IMR-90 (cell line): ENCODE measurements at regions not wholly inside any gene's neighbourhood (a gene's known extent, or its start where the extent isn't known, plus 50 kb on each side); places are given as distances from the start of the nearest gene placed in this dataset.

Experiments used
- ATAC-seq: fragments of 200-7000 bp; cut with Tn5 transposase; 2 replicates; pipeline ENCODE4 v1.9.1; 2020; ENCODE audit warnings: low read depth, mild to moderate bottlenecking, moderate library complexity
- BruUV-seq: library from RNA; stranded (reverse); fragments of 400-500 nt; replicated peaks from 2 replicates; lab custom pipeline; 2021; lab: Mats Ljungman, UMichigan
- CTCF ChIA-PET: fragments of 300-600 bp; formaldehyde crosslinking; extraction: SDS; loops from one replicate; lab custom pipeline; 2021; ENCODE audit warnings: antibody characterized with exemption; lab: Yijun Ruan, JAX
- POLR2A ChIA-PET: fragments of 300-600 bp; sonication (Branson Sonifier 250); formaldehyde crosslinking; loops from one replicate; lab custom pipeline; 2022; ENCODE audit warnings: antibody characterized with exemption; ENCODE audit not compliant: unreplicated experiment; lab: Charles Lee
- DNase-seq: peaks from one replicate; pipeline ENCODE4 v3.0.0; 2013
- H2AFZ ChIP-seq: replicated peaks from 2 replicates; pipeline ENCODE3; 2013; ENCODE audit warnings: low read length, mild to moderate bottlenecking; ENCODE audit not compliant: poor library complexity
- H2AK5ac ChIP-seq: 2 replicates; pipeline ENCODE4 v1.6.1; 2013; ENCODE audit warnings: low read depth, low read length, inconsistent platforms
- H2AK9ac ChIP-seq: replicated peaks from 2 replicates; pipeline ENCODE3; 2013; ENCODE audit warnings: mild to moderate bottlenecking, low read depth, low read length, moderate library complexity; ENCODE audit not compliant: poor library complexity
- H2BK120ac ChIP-seq: 2 replicates; pipeline ENCODE4 v1.6.1; 2013; ENCODE audit warnings: low read depth, low read length, inconsistent platforms
- H2BK15ac ChIP-seq: 3 replicates; pipeline ENCODE4 v1.6.1; 2013; ENCODE audit warnings: low read depth, low read length, inconsistent platforms
- H2BK20ac ChIP-seq: 2 replicates; pipeline ENCODE4 v1.6.1; 2013; ENCODE audit warnings: low read depth, mild to moderate bottlenecking, inconsistent platforms, low read length, moderate library complexity
- H2BK5ac ChIP-seq: 2 replicates; pipeline ENCODE4 v1.6.1; 2013; ENCODE audit warnings: mild to moderate bottlenecking, low read depth, low read length, inconsistent platforms; ENCODE audit not compliant: poor library complexity, severe bottlenecking
- H3K14ac ChIP-seq: replicated peaks from 2 replicates; pipeline ENCODE4 v1.6.1; 2013; ENCODE audit warnings: low read depth, low read length, inconsistent platforms
- H3K18ac ChIP-seq: 2 replicates; pipeline ENCODE4 v1.6.1; 2013; ENCODE audit warnings: low read depth, low read length, control low read depth
- H3K23ac ChIP-seq: 2 replicates; pipeline ENCODE4 v1.6.1; 2013; ENCODE audit warnings: low read depth, low read length, inconsistent platforms
- H3K27ac ChIP-seq: 2 replicates; pipeline ENCODE4 v1.5.1; 2013; ENCODE audit warnings: mild to moderate bottlenecking, control low read depth, low read length; ENCODE audit not compliant: insufficient read depth
- H3K27me3 ChIP-seq: 2 replicates; pipeline ENCODE4 v1.6.1; 2013; ENCODE audit warnings: low read length; ENCODE audit not compliant: control insufficient read depth, insufficient read depth
- H3K36me3 ChIP-seq: 2 replicates; pipeline ENCODE4 v1.6.1; 2013; ENCODE audit warnings: low read length, mixed read lengths; ENCODE audit not compliant: control insufficient read depth, insufficient read depth
- H3K4ac ChIP-seq: 2 replicates; pipeline ENCODE4 v1.6.1; 2013; ENCODE audit warnings: low read depth, low read length, inconsistent platforms
- H3K4me1 ChIP-seq: 2 replicates; pipeline ENCODE4 v1.6.1; 2013; ENCODE audit warnings: low read length, mixed read lengths; ENCODE audit not compliant: control insufficient read depth, insufficient read depth
- H3K4me2 ChIP-seq: 2 replicates; pipeline ENCODE4 v1.6.1; 2013; ENCODE audit warnings: low read depth, mild to moderate bottlenecking, control low read depth, low read length, moderate library complexity
- H3K4me3 ChIP-seq: 2 replicates; pipeline ENCODE4 v1.5.1; 2013; ENCODE audit warnings: low read depth, mild to moderate bottlenecking, control low read depth, low read length, moderate library complexity; ENCODE audit not compliant: insufficient read depth
- H3K56ac ChIP-seq: 2 replicates; pipeline ENCODE4 v1.6.1; 2013; ENCODE audit warnings: low read length, inconsistent platforms; ENCODE audit not compliant: insufficient read depth; ENCODE audit errors: extremely low read depth
- H3K79me1 ChIP-seq, 2 experiments: 2 replicates each; pipeline ENCODE4 v1.6.1; 2013; ENCODE audit warnings: low read length in 2 of 2, inconsistent platforms in 1 of 2, low read depth in 1 of 2
- H3K9ac ChIP-seq: 2 replicates; pipeline ENCODE4 v1.6.1; 2013; ENCODE audit warnings: low read depth, low read length, control low read depth
- H3K9me1 ChIP-seq: 2 replicates; pipeline ENCODE4 v1.6.1; 2013; ENCODE audit warnings: low read length, inconsistent platforms; ENCODE audit not compliant: insufficient read depth
- H3K9me3 ChIP-seq: 2 replicates; pipeline ENCODE4 v1.6.1; 2013; ENCODE audit warnings: low read length; ENCODE audit not compliant: control insufficient read depth, insufficient read depth
- H4K20me1 ChIP-seq: 2 replicates; pipeline ENCODE4 v1.6.1; 2013; ENCODE audit warnings: low read length, inconsistent platforms; ENCODE audit not compliant: insufficient read depth
- H4K5ac ChIP-seq: 2 replicates; pipeline ENCODE4 v1.6.1; 2013; ENCODE audit warnings: mild to moderate bottlenecking, low read depth, low read length, control low read depth
- H4K8ac ChIP-seq, 2 experiments: 2 replicates each; pipeline ENCODE4 v1.6.1; 2013; ENCODE audit warnings: low read depth in 2 of 2, low read length in 2 of 2, control low read depth in 1 of 2, inconsistent platforms in 1 of 2
- H4K91ac ChIP-seq: 2 replicates; pipeline ENCODE4 v1.6.1; 2013; ENCODE audit warnings: low read depth, low read length, inconsistent platforms; ENCODE audit not compliant: insufficient read depth
- NFE2L2 ChIP-seq: fragments of 150-350 bp; IDR thresholded peaks from 2 replicates; pipeline ENCODE4 v1.6.1; 2016; ENCODE audit warnings: low read depth, mild to moderate bottlenecking, low read length
- WGBS, 2 experiments: methylation state at CpG; one replicate each; pipeline versions ENCODE4 v1.1.5 to v1.1.7; 2013; ENCODE audit warnings: missing lambda C conversion rate in 2 of 2; ENCODE audit not compliant: insufficient read length in 1 of 2; ENCODE audit errors: extremely low coverage in 2 of 2; 5-methylcytosine and 5-hydroxymethylcytosine counted together
- dilution Hi-C: fragments of 300-500 bp; cut with HindIII; formaldehyde crosslinking; loops from one replicate; pipeline ENCODE4 v1.14.3; 2018; ENCODE audit warnings: low sequenced_read_pairs; ENCODE audit not compliant: unreplicated experiment
- in situ Hi-C: fragments of 300-500 bp; cut with MboI; formaldehyde crosslinking; loops from 3 replicates; pipeline ENCODE4 v1.14.3; 2019; ENCODE audit warnings: low sequenced_read_pairs, inconsistent platforms, mixed read lengths
- intact Hi-C: fragments of 100-400 bp; cut with micrococcal nuclease; formaldehyde crosslinking; loops from 2 replicates; pipeline ENCODE4 v1.10.0; 2022
- TF ChIP-seq, protein P1 (sequence below): conservative IDR thresholded peaks from 2 replicates; pipeline ENCODE4 v1.5.1; 2012; ENCODE audit warnings: mild to moderate bottlenecking, low read depth, low read length, improper control_type of control experiment
- TF ChIP-seq, protein P2 (sequence below): fragments of 150-350 bp; IDR thresholded peaks from 2 replicates; pipeline ENCODE4 v1.6.1; 2016; ENCODE audit warnings: low read depth, mild to moderate bottlenecking, low read length, moderate library complexity, borderline replicate concordance

DNA sequence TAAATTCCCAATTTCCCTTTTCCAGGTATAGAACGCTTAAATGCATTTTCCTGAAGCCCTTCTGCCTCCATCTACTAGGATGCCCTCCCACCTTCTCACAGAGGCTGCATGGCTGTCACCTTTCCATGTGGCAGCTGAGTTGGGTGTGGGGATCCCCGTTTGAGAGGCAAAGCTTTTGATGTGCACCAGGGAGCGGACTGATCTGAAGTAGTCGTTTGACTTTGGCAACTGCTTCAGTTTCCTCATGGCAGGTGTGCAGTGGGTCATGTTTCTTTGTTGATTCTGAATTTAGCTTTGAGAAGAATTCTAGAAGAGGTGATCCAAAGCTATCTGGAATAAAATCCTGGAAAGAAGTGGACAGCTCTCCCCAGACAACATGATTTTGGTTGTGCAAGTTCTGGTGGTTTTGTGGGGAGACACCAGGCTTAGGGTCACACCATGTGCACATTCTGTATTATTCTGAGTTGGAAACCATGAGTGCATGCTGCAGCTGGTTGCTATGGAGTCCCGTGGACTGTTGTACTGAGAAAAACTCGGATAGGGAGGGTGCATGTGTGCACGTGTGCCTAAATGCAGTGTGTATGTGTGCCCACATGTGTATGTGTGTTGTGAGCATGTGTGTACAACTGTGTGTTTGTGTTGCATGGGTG lies 63.5 kb downstream of the GADD45G start:
- Histone ChIP-seq H2AK9ac (no peak overlapping the region), H4K5ac (no peak overlapping the region), H3K4me2 (no peak overlapping the region), H3K36me3 (no peaks in the 10 kb centered on the region), H3K27me3 (no peaks in the 10 kb centered on the region; the same call in 1 of the 2 replicates), H2AFZ (no peak overlapping the region), H3K4ac (no peak overlapping the region), H3K27ac (no peak overlapping the region), H4K91ac (no peak overlapping the region), H3K9ac (no peak overlapping the region), H4K20me1 (no peaks in the 10 kb centered on the region), H2BK15ac (no peak overlapping the region), H3K9me1 (no peaks in the 10 kb centered on the region), H3K4me1 (no peaks in the 10 kb centered on the region), H2BK20ac (no peak overlapping the region), H3K14ac (no peak overlapping the region), H3K56ac (no peak overlapping the region), H3K79me1 (no peaks in the 10 kb centered on the region), H3K4me3 (no peak overlapping the region), H4K8ac (no peak overlapping the region), H3K23ac (no peak overlapping the region), H3K18ac (no peak overlapping the region), H2AK5ac (no peak overlapping the region), H2BK5ac (no peak overlapping the region), H2BK120ac (no peak overlapping the region), H3K9me3 (no peaks in the 10 kb centered on the region)
- no peak for ATAC-seq
- in situ Hi-C loops = no loop called here
- no TSS peak for BruUV-seq
- TF ChIP-seq NFE2L2 = no peak
- TF ChIP-seq, protein P1, sequence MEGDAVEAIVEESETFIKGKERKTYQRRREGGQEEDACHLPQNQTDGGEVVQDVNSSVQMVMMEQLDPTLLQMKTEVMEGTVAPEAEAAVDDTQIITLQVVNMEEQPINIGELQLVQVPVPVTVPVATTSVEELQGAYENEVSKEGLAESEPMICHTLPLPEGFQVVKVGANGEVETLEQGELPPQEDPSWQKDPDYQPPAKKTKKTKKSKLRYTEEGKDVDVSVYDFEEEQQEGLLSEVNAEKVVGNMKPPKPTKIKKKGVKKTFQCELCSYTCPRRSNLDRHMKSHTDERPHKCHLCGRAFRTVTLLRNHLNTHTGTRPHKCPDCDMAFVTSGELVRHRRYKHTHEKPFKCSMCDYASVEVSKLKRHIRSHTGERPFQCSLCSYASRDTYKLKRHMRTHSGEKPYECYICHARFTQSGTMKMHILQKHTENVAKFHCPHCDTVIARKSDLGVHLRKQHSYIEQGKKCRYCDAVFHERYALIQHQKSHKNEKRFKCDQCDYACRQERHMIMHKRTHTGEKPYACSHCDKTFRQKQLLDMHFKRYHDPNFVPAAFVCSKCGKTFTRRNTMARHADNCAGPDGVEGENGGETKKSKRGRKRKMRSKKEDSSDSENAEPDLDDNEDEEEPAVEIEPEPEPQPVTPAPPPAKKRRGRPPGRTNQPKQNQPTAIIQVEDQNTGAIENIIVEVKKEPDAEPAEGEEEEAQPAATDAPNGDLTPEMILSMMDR = no peak
- TF ChIP-seq, protein P2, sequence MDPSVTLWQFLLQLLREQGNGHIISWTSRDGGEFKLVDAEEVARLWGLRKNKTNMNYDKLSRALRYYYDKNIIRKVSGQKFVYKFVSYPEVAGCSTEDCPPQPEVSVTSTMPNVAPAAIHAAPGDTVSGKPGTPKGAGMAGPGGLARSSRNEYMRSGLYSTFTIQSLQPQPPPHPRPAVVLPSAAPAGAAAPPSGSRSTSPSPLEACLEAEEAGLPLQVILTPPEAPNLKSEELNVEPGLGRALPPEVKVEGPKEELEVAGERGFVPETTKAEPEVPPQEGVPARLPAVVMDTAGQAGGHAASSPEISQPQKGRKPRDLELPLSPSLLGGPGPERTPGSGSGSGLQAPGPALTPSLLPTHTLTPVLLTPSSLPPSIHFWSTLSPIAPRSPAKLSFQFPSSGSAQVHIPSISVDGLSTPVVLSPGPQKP = no peak
- 40% methylated on average over 2 of the region's 7 CpGs; no CpG with 5 or more reads in 1 of the 2 experiments for WGBS, 2 experiments
- POLR2A ChIA-PET = no interaction called here
- no peak for DNase-seq
- intact Hi-C loops = no loop called here
- CTCF ChIA-PET = no interaction called here
- dilution Hi-C loops = no loop called here
